ENCODE measurements at regions not wholly inside any gene's neighbourhood (a gene's known extent, or its start where the extent isn't known, plus 50 kb on each side); places are given as distances from the start of the nearest gene placed in this dataset.

GRCh38 chr14:53879747-53880146, 76.9 kb downstream of the BMP4 start:
- POLR2A ChIA-PET (ENCODE audit: low non-redundant PET): interaction anchor here (0.7 kb wide), 1 partner anchor 317 kb away, joined by 6 read pairs; no protein-coding TSS in a partner anchor
- TF ChIP-seq, protein P1, sequence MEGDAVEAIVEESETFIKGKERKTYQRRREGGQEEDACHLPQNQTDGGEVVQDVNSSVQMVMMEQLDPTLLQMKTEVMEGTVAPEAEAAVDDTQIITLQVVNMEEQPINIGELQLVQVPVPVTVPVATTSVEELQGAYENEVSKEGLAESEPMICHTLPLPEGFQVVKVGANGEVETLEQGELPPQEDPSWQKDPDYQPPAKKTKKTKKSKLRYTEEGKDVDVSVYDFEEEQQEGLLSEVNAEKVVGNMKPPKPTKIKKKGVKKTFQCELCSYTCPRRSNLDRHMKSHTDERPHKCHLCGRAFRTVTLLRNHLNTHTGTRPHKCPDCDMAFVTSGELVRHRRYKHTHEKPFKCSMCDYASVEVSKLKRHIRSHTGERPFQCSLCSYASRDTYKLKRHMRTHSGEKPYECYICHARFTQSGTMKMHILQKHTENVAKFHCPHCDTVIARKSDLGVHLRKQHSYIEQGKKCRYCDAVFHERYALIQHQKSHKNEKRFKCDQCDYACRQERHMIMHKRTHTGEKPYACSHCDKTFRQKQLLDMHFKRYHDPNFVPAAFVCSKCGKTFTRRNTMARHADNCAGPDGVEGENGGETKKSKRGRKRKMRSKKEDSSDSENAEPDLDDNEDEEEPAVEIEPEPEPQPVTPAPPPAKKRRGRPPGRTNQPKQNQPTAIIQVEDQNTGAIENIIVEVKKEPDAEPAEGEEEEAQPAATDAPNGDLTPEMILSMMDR (conservative IDR thresholded peaks at IDR 0.05; ENCODE audit: low read depth): no peak
- CTCF ChIA-PET: no interaction called here
- no peak overlapping the region for H3K27ac ChIP-seq
- DNase-seq (ENCODE audit: low spot score): no peak

- ChIA-PET CTCF (no interaction called here), POLR2A (ENCODE audit: low non-redundant PET) (interaction anchor here (0.7 kb wide), 1 partner anchor 317 kb away, joined by 6 read pairs; no protein-coding TSS in a partner anchor)
- DNase-seq (ENCODE audit: low spot score): no peak
- TF ChIP-seq, protein P1 (conservative IDR thresholded peaks at IDR 0.05; ENCODE audit: low read depth): no peak
- no peak overlapping the region for H3K27ac ChIP-seq
Observed at GRCh38 chr14:53879022-53879686, 77.5 kb downstream of the BMP4 start.

GRCh38 chr14:53875324-53875897, 81.2 kb downstream of the BMP4 start:
- DNase-seq (ENCODE audit: low spot score): no peak
- ChIA-PET CTCF (no interaction called here), POLR2A (ENCODE audit: low non-redundant PET) (no interaction called here)
- TF ChIP-seq, protein P1 (conservative IDR thresholded peaks at IDR 0.05; ENCODE audit: low read depth): no peak
- H3K27ac ChIP-seq: no peak overlapping the region

DNA sequence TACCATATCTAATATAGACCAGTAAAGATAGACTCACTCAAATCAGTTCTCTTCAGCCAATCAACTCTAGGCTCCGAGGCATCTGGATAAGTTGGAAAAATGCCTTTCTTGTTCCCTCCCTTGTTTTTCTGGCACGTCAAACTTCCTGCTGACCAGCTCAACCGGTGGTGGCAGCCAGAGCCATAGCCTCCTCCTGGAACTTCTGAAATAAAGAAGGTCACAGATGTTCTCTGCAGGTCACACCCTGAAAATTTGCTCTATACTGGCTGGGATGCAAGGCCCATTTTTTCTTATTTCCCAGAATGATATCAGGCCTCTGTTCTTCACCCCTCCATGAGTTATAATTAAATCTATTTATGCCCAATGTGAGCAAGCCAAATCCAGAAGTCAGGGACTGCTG, 81.9 kb downstream of the BMP4 start:
- ChIA-PET CTCF (interaction anchor here (0.6 to 0.8 kb wide), 2 partner anchors 9 to 16 kb away, joined by 4 read pairs; no protein-coding TSS in a partner anchor), POLR2A (ENCODE audit: low non-redundant PET) (no interaction called here)
- no peak for DNase-seq (ENCODE audit: low spot score)
- TF ChIP-seq, protein P1 (conservative IDR thresholded peaks at IDR 0.05; ENCODE audit: low read depth): no peak
- H3K27ac ChIP-seq: no peak overlapping the region

GRCh38 chr14:53872681-53873089, 83.9 kb downstream of the BMP4 start:
- POLR2A ChIA-PET (ENCODE audit: low non-redundant PET): no interaction called here
- CTCF ChIA-PET: no interaction called here
- no peak overlapping the region for H3K27ac ChIP-seq
- DNase-seq (ENCODE audit: low spot score): no peak
- TF ChIP-seq, protein P1 (conservative IDR thresholded peaks at IDR 0.05; ENCODE audit: low read depth): no peak

DNA sequence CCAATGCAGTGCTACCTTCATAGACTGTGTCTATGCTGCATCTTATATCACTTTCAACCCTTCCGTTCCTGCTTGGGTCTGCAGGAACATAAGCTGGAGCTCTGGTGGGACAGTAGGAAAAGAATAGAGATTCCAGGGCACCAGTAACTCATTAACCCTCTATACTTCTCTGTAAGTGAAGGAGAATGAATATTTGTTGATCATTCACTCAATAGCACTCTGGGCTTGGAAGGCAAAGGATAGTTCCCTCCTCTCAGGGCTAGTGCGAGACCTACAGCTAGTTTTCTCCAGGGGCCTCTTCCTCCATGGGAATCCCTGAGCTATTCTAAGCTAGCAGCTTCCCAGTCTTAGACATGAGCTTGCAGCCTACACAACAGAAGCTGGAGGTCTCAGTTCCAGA, 84.7 kb downstream of the BMP4 start:
- no peak overlapping the region for H3K27ac ChIP-seq
- ChIA-PET POLR2A (ENCODE audit: low non-redundant PET) (no interaction called here), CTCF (no interaction called here)
- TF ChIP-seq, protein P1 (conservative IDR thresholded peaks at IDR 0.05; ENCODE audit: low read depth): no peak
- DNase-seq (ENCODE audit: low spot score): no peak
